ENCODE measurements at regions not wholly inside any gene's neighbourhood (a gene's known extent, or its start where the extent isn't known, plus 50 kb on each side); places are given as distances from the start of the nearest gene placed in this dataset.

DNA sequence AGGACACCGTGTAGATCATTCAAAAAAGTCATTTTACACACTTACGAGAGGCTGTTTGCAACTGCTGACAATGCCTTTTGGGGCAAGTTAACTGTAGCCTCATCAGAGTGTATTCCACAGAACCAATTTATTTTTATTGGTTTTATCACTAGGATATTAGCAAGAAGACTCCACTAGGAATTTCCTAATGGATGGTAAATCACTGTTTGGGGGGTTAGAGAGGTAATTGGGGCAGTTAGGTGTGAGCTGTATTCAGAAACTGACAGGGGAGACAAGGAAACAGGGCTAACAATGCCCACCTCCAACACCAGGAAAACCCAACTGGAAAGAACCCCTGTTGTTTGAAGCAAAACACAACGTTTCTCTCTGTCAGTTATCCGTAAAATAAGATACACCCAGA lies 383.0 kb upstream of the SHH start:
- Histone ChIP-seq H3K4me3 (no peak overlapping the region), H3K9me3 (no peaks in the 10 kb centered on the region), H3K36me3 (no peaks in the 10 kb centered on the region), H3K4me1 (no peaks in the 10 kb centered on the region), H3K27ac (no peak overlapping the region), H3K27me3 (no peaks in the 10 kb centered on the region)
- DNase-seq, result no peak
- no peak for TF ChIP-seq CTCF (IDR thresholded peaks at IDR 0.05)
- intact Hi-C loops (cut with DNase I; ENCODE audit: low total_unique reads), result loop anchor here (10.0 kb wide), 1 partner anchor 1230 kb away; no protein-coding TSS in a partner anchor

- intact Hi-C loops (cut with DNase I; ENCODE audit: low total_unique reads), result loop anchor here (10.0 kb wide), 1 partner anchor 1230 kb away; no protein-coding TSS in a partner anchor
- H3K36me3 ChIP-seq, result no peaks in the 10 kb centered on the region
- no peaks in the 10 kb centered on the region for H3K9me3 ChIP-seq
- no peak overlapping the region for H3K27ac ChIP-seq
- DNase-seq, result peak in 1 of 2 donors; percentile 17
- H3K27me3 ChIP-seq, result no peaks in the 10 kb centered on the region
- no peaks in the 10 kb centered on the region for H3K4me1 ChIP-seq
- no peak for TF ChIP-seq CTCF (IDR thresholded peaks at IDR 0.05)
- no peak overlapping the region for H3K4me3 ChIP-seq
These were observed 382.6 kb upstream of the SHH start for GRCh38 chr7:156194813-156195212.

DNA sequence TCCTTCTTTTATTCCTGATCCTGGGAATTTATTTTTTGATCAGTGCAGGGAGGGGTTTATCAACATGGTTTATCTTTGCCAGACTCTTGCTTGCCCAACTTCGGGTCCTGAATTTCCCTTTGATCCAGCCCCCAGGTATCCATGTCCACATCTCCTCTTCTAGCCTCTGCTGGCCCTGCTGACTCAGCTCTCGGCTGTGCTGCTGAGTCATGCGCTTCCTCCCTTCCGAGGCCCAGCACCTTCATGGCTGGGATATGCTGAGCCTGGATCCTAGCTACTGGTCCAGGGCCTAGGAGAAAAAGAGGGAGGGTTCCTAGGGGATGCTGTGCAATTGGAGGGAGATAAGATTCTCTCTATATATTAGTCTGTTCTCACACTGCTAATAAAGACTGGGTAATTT lies 380.7 kb upstream of the SHH start:
- H3K36me3 ChIP-seq, result no peaks in the 10 kb centered on the region
- no peaks in the 10 kb centered on the region for H3K9me3 ChIP-seq
- no peak overlapping the region for H3K27ac ChIP-seq
- no peaks in the 10 kb centered on the region for H3K27me3 ChIP-seq
- H3K4me3 ChIP-seq, result no peak overlapping the region
- no peak for TF ChIP-seq CTCF (IDR thresholded peaks at IDR 0.05)
- H3K4me1 ChIP-seq, result no peaks in the 10 kb centered on the region
- DNase-seq, result peak in 1 of 2 donors; percentile 11
- intact Hi-C loops (cut with DNase I; ENCODE audit: low total_unique reads), result loop anchor here (10.0 kb wide), 1 partner anchor 1232 kb away; no protein-coding TSS in a partner anchor

- peak in 1 of 2 donors; percentile 16 for DNase-seq
- TF ChIP-seq CTCF (IDR thresholded peaks at IDR 0.05), result no peak
- no peak overlapping the region for H3K27ac ChIP-seq
- peaks cover 0 to 5% (median 4%) of the 10 kb centered on the region in 3 donors for H3K9me3 ChIP-seq
- intact Hi-C loops (cut with DNase I; ENCODE audit: low total_unique reads), result loop anchor here (10.0 kb wide), 1 partner anchor 1234 kb away; no protein-coding TSS in a partner anchor
- no peaks in the 10 kb centered on the region for H3K27me3 ChIP-seq
- no peaks in the 10 kb centered on the region for H3K36me3 ChIP-seq
- H3K4me1 ChIP-seq, result no peaks in the 10 kb centered on the region
- no peak overlapping the region for H3K4me3 ChIP-seq
These were observed 378.8 kb upstream of the SHH start for GRCh38 chr7:156191090-156191489.

- H3K4me1 ChIP-seq, result no peaks in the 10 kb centered on the region
- no peak for TF ChIP-seq CTCF (IDR thresholded peaks at IDR 0.05)
- DNase-seq, result no peak
- no peaks in the 10 kb centered on the region for H3K36me3 ChIP-seq
- intact Hi-C loops (cut with DNase I; ENCODE audit: low total_unique reads), result no loop called here
- peaks cover 0 to 14% (median 5%) of the 10 kb centered on the region in 3 donors for H3K9me3 ChIP-seq
- H3K4me3 ChIP-seq, result no peak overlapping the region
- H3K27ac ChIP-seq, result no peak overlapping the region
- H3K27me3 ChIP-seq, result peaks cover 0 to 4% of the 10 kb centered on the region in 2 donors
These were observed 372.8 kb upstream of the SHH start for GRCh38 chr7:156185076-156185475.

DNA sequence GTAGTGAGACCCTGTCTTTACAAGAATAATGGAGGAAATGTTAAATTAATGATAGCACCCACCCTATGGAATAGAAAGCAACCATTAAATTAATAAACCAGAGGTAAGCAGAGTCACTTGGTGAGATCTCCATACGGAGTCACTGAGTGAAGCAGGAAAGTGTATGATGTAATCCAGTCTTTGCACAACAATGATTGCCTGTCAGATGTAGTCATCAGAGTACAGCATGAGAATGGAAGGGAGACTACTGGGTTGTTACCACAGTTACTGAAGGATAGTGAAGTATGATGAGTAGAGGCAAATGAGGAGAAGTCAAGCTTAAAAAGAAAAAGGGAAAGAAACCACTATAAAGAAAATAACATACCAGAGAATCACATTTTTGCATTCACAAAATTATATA lies 371.9 kb upstream of the SHH start:
- Histone ChIP-seq H3K4me1 (no peaks in the 10 kb centered on the region), H3K36me3 (no peaks in the 10 kb centered on the region), H3K4me3 (no peak overlapping the region), H3K27ac (no peak overlapping the region), H3K27me3 (peaks cover 0 to 4% of the 10 kb centered on the region in 2 donors), H3K9me3 (peaks cover 0 to 14% (median 5%) of the 10 kb centered on the region in 3 donors)
- intact Hi-C loops (cut with DNase I; ENCODE audit: low total_unique reads), result no loop called here
- no peak for DNase-seq
- no peak for TF ChIP-seq CTCF (IDR thresholded peaks at IDR 0.05)
